HL-60 (cell line): ENCODE measurements at regions not wholly inside any gene's neighbourhood (a gene's known extent, or its start where the extent isn't known, plus 50 kb on each side); places are given as distances from the start of the nearest gene placed in this dataset.

Source experiments
- CTCF ChIP-seq: IDR thresholded peaks from one replicate; pipeline ENCODE4 v1.5.1; 2011; ENCODE audit warnings: low read length, control low read depth, inconsistent platforms; ENCODE audit not compliant: insufficient read depth
- POLR2AphosphoS5 ChIP-seq: IDR thresholded peaks from 2 replicates; pipeline ENCODE4 v1.6.1; 2012; ENCODE audit warnings: low read depth
- REST ChIP-seq: IDR thresholded peaks from 2 replicates; pipeline ENCODE4 v1.6.1; 2012; ENCODE audit warnings: low read depth; ENCODE audit not compliant: insufficient replicate concordance
- SPI1 ChIP-seq: IDR thresholded peaks from 2 replicates; pipeline ENCODE4 v1.6.1; 2012; ENCODE audit warnings: low read depth, mild to moderate bottlenecking, borderline replicate concordance

DNA sequence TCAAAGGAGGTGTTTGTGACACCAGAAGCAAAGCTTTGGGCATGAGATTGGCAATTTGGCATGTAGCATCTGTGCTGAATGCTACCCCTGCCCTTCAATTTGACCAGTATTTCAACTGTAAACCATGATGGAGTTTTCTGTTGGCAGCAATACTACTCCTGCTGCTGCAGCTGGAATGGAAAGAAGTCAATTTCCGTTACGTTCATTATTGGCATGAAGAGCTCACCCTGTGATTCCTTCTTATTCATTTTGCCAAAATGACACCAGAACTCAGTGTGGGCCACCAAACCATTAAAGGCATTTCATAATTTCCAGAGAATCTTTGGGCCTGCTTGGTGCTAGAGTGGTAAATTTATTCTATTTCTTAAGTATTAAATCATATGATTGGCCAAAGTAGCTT is 433.1 kb upstream of the DMAC1 start:
- TF ChIP-seq SPI1 (no peak), CTCF (no peak), REST (no peak), POLR2AphosphoS5 (no peak)
